HG02938 (cell line): ENCODE measurements at regions not wholly inside any gene's neighbourhood (a gene's known extent, or its start where the extent isn't known, plus 50 kb on each side); places are given as distances from the start of the nearest gene placed in this dataset.
"Not testable (repeated sequence)": the region's sequence is repeated elsewhere in the genome, so short reads cannot be mapped to it uniquely, and the experiment has no call there.

ENCODE experiments used
- ATAC-seq: cut with Tn5 transposase; IDR thresholded peaks from one replicate; pipeline ENCODE4 v1.9.1; 2021; ENCODE audit warnings: mild to moderate bottlenecking, moderate library complexity; ENCODE audit not compliant: unreplicated experiment

DNA sequence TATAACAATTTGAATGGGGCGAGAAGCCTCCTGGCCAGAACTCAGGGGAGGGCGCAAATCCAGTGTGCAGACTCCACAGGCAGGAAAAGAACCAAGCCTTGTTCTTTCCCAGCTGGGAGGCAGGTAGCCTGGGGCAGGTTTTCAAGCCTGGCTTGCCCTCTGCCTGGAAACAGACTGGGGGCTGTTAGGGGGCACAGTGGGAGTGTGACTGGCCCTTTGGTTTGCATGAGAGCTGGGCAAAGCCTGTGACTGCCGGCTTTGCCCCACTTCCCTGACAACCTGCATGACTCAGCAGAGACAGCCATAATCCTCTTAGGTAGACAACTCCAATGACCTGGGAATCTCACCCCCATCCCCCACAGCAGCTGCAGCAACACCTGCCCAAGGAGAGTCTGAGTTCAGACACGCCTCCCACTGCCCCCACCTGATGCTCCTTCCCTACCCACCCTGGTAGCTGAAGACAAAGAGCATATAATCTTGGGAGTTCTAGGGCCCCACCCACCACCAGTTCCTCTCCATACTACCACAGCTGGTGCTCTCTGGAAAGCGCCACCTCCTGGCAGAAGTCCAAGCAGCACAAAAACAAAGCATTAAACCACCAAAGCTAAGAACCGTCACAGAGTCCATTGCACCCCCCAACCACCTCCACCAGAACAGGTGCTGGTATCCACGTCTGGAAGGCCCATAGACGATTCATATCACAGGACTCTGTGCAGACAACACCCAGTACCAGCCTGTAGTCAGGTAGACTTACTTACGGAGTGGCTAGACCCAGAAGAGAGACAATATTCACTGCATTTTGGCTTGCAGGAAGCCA is 402.5 kb downstream of the STK39 start:
- ATAC-seq = no peak

DNA sequence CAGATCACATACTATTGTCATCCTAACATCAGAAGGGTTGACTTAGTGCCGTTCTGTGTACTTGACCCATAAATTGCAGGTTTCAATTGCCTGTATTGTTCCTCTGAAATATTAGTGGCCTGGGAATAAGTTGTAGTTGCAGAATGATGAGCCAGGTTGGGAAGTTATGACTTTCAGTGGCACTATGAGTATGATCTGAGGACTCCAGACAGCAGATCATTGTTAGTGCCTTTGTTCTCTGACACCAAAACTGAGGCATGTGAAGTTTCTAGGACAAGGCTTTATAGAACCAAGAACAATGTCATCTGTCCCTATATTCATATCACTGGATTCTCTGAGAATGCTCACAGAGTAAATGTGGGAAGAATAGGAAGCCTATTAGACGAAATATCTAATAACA is 403.7 kb downstream of the STK39 start:
- ATAC-seq = no peak

DNA sequence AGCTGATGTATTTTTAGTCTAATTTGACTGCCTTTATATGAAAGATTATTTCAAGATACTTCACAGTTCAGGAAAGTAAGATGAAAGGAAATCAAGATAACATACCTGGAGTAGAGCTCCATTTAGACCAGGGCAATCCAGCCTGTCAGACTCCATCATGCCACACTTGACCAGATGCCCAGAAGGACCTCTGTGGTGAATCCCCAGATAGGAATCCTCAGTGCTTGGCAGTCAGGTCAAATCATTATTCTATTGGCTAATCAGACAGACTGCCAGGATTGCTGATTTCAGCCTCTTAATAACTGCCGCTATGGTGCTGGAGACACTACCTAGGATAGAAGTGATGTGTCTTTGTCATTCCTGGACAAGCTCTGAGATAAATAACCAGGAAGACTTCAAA is 404.2 kb downstream of the STK39 start:
- ATAC-seq = no peak

DNA sequence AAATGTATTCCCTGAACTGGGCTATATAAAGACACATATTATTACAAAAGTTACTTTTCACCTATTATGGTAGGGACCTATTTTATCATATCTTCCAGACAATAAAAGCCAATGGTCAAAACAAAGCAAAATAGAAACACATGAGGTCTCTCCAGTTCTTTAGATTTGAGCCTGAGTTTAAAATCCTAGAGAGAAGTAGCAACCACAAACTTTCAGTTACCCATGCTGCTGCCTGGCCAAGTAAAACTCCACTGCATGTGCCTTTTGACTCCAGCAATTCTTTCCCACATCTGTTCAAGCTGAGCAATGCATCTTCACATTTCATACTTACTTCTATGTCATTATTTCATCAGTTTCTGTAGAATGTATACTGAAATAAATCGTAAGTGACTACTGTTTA is 405.3 kb downstream of the STK39 start:
- ATAC-seq = no peak

DNA sequence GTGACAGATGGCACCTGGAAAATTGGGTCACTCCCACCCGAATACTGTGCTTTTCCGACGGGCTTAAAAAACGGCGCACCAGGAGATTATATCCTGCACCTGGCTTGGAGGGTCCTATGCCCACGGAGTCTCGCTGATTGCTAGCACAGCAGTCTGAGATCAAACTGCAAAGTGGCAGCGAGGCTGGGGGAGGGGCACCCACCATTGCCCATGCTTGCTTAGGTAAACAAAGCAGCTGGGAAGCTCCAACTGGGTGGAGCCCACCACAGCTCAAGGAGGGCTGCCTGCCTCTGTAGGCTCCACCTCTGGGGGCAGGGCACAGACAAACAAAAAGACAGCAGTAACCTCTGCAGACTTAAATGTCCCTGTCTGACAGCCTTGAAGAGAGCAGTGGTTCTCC is 412.1 kb downstream of the STK39 start:
- not testable (repeated sequence) for ATAC-seq

DNA sequence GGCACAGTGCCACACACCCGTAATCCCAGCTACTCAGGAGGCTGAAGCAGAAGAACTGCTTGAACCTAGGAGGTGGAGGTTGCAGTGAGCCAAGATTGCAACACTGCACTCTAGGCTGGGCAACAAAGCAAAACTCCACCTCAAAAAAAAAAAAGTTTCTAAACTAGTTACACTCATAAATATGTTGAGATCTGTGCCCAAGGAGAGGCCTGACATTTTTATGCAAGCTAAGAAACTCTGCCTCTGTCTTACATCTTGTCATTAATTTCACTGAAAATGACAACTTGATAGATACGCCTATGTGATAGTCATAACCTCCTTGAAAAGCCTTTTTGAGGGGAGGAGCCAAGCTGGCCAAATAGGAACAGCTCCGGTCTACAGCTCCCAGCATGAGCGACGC is 412.7 kb downstream of the STK39 start:
- no peak for ATAC-seq

DNA sequence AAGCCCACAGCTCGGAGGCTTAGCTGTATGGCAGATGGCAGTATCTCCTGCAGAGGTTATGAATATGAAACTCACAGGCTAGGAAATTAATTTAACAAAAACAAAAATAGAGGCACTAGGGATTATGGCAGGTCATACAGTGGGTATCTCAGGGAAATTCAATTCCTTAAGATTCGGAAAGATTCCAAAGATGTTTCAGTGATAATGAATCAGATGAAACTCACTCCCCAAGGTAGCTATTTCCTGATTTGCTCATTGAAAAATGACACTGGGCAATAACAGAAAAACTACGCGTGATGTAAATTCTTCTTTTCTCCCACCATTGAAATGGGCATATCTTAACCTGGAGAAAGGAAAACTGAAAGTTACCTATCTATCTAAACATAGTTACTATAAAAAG is 414.1 kb downstream of the STK39 start:
- no peak for ATAC-seq

DNA sequence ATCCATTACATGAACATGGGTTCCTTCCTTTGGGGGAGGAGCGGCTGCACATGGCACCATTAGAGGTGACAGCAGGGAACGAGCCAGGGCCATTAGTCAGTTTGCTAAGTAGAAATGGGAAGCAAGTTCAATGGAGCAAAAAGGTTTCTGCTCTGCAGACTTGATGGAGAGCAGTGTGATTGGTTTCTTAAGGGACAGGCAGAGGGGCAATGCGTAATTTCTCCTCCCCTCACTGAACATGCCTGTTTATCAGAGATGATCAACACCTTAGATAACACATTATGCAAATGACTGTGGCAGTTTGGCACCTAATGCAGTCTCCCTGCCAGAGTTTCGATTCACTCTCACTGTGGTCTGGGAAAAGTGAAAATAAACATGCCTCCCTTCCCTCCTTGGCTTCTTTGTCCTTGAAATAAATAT is 414.5 kb downstream of the STK39 start:
- ATAC-seq = no peak

DNA sequence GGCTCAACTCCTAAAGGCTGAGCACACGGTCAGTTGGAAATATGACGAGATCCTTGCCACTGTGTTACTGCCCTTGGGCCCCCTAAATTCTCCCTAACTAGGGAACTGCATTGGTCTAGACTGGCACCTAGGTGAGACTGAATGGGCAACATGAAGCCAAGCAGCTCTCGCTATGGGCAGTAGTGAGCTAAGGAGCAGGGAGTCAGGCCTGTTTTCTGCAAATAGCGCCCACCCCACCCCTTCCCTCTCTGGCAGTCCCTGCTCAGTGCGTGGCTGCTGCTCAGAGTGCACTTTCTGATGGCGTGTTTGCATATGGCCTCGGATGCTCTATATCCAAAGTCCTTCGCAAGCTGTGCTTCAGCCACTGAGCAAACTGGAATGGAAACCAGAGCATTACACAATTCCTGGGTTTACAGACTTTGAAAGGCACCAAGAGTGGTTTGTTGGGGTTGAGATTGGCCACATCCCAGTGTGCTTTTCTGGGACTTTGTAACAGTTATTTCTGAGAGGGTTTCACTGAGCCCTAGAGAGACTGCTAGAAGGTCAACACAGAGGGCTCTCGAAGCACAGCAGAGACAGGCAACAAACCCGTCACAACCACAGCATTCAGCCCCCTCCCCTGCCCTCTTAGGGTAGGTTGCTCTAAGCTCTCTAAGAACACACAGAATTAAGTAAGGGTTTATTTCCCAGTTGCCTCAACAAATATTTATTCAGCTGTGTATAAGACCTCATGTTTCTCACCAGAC is 419.9 kb downstream of the STK39 start:
- ATAC-seq = no peak

DNA sequence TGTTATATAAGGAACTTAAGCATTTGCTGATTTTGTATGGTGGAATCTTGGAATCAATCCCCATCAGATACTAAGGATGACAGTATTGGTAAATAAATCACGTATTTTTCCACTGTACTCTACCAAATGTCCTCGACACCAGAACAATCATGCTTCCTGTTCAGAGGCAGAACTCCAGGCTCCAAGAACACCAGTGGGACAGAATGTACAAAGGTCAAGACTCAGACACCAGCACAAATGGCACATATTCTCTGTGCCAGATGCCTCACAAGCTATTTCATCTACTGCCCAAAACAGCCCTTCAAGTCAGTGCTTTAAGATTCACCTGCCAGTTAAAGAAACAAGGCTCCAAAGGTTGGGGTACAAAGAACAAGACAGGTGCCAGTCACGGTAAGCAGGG is 420.5 kb downstream of the STK39 start:
- no peak for ATAC-seq

DNA sequence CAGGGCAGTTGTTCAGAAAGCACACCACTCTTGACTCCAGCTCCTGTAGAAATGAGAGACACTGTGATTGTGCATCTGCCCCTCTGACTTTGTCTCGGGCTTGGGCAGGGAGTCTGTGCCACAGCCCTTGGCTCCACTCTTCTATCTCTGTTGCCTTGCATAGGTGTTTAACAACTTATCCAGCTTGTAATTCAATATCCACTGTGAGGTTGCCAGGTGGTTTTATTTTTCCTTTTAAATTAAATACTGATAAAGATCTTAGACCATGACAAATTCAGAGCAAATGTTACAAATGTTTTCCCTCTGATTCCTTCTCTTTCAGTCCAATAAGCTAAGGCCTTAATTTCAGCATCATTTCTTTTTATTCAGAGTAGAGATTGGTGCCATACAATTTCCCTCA is 421.7 kb downstream of the STK39 start:
- ATAC-seq = no peak

DNA sequence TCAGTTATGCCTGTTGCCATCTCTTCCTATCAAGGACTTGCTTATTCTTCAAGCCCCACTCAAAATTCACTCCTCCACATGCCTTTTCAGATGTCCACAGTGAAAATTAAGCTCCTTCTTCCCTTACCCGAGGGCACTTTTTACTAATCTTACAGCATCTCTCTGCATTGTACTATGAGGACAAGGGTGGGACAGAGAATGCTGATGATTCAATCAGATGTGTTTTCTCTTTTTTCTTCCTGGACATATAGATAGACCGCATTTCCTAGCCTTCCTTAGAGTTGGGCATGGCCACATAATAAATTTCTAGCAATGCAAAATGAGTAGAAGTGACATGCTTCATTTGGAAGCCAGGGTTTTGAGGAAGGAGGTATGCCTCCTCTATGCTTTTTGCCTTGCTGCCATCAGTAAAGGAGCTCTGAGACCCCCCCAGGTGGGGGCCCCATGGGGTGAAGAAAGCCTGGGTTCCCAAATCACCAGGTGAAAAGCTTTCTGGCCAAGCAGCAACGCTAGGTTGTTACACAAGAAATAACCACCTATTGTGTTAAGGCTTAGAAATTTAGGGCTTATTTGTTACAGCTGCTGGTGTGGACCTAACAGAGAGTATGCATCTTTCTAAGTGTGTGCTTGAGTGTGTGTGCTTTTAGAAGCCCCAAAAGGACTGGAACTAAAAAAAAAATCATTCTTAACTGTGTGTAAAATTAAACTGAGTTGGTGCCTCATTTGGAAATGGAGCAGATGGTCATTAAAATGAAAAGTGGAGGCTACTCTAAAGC is 424.5 kb downstream of the STK39 start:
- ATAC-seq = no peak

DNA sequence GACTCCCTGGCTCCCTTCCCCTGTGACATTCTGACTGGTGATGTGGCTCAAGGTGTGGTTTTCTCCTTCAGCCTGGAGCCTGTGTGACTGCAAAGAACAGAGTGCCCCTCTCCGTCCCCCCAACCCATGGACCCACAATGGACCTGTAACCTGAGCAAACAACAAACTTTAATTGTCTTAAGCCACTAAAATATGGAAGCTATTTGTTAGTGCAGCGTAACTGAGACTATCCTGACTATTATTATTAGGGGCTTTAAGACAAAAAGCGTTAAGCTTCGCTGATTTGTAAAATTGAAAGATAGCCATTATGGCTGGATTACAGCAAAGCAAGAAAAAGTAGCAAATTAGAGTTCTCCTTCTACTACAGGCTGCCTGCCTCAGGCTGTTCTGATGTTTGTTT is 426.9 kb downstream of the STK39 start:
- ATAC-seq = no peak

DNA sequence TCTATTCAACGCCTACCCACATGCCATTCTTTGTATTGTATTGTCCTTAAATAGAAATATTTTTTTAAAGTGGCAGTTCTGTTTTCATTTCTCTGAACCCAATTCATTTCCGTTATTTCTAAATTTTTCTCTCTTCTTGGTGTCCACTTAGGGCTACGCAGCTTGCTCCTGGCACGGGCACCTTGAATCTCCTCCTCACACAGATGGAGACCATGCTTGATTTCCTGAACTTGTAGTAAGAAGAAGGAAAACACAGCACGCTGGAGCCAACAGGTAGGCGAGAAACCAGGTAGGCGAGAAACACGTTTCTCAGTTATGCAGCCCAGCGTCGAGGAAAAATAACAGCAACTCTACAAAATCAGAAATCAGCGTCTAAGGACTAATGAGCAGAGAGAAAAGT is 428.9 kb downstream of the STK39 start:
- ATAC-seq = no peak

DNA sequence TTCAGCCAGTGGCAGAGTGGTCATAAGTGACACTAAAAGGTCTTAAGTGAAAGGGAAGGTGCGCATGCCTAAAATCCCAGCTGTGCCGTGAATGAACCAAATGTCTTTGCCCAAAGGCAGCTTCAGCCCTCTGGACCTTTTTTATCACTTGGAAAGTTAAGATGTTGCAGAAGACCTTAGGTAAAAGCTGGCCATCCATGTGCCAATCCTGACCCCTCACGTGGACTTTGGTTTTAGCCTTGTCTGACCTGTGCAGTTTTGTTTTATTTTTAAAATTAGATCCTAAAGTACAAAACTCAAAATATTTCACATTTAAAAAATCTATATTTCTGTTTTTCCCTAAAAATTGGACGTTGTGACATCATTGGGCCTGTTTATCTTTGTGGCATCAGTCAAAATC is 429.5 kb downstream of the STK39 start:
- no peak for ATAC-seq

DNA sequence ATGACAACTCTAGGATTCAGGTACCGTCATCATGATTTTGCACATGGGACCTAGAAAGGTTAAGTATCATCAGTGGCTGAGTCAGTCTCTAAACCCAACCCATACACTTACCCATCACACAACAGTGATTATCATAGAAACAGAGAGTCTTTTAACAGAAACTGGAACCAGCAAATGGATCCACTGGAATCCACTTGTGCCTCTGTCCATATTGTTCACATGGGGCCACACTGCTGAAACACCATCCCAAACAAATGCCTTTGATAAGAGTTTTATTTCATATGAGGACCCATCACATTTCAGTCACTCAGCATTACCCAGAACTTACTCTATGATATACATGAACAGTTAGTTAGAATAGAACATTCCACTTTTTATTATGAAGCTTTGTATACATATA is 430.0 kb downstream of the STK39 start:
- no peak for ATAC-seq

DNA sequence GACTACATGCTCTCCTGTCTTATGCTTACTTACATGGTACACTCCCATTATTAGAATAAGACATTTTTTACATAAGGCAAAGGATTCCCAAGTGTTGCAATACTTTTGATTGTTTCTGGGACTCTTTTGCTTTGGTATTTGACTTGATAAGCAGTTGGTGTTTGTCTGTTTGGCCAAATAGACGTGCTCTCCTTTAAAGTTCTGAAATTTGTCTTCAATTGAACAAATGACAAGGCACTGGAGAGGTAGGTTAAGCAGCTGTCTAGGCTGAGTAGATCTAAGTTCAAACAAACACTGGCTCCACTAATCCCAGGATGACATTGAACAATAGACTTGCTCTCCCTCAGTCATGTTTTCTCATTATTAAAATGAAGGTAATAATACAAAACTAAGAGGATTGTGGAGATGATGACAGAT is 430.5 kb downstream of the STK39 start:
- ATAC-seq = no peak

DNA sequence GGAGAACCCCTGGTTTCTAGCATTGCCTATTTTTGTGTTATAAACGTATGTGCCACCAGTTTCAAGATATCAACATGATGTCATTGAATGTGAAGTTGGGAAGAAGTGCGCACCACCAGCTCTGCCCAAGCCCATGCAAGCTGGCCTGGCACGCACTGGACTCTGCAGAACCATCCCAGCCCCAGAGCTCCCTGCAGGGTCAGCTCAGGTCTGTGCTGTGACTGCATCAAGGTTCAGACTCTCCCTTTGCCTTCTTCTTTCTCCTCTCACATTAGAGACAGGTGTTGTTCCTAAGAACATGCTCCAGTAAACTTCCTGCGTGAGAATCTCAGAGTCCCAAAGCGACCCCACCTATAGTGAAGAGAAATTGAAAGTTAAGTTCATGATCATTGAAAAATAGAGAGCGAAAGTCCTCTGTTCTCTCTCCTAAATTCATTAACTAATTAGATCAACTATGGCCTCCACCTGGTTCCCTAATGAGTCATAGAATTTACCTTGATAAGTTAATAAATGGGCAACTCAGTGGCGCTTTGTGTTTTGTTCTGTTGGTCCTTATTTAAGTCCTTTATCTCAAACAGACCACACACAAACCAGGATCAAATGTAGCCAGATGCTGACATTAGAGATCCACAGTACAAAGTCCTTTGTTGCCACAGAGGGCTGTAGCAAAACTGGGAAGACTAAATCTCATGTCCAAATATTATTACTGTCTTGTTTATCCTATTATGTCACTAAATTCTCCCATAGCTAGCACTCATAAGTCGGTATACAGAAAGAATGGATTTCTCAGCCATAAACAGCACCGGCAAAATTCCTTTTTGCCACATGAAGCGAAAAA is 432.3 kb downstream of the STK39 start:
- ATAC-seq = peak; percentile 69

DNA sequence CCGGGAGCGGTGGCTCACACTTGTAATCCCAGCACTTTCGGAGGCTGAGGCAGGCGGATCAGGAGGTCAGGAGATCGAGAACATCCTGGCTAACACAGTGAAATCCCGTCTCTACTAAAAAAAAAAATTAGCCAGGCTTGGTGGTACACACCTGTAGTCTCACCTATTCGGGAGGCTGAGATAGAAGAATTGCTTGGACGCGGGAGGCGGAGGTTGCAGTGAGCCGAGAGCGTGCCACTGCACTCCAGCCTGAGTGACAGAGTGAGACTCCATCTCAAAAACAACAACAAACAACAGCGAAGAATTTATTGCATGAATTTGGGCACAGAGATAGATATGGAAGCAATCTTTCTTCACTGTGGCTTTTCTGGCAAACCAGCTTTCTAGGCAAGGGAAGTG is 432.9 kb downstream of the STK39 start:
- not testable (repeated sequence) for ATAC-seq

DNA sequence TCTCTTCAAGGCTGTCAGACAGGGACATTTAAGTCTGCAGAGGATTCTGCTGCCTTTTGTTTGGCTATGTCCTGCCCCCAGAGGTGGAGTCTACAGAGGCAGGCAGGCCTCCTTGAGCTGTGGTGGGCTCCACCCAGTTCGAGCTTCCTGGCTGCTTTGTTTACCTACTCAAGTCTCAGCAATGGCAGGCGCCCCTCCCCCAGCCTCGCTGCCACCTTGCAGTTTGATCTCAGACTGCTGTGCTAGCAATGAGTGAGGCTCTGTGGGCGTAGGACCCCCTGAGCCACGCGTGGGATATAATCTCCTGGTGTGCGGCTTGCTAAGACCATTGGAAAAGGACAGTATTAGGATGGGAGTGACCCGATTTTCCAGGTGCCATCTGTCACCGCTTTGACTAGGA is 437.6 kb downstream of the STK39 start:
- not testable (repeated sequence) for ATAC-seq
